ENCODE measurements at regions not wholly inside any gene's neighbourhood (a gene's known extent, or its start where the extent isn't known, plus 50 kb on each side); places are given as distances from the start of the nearest gene placed in this dataset.
"Not testable (repeated sequence)": the region's sequence is repeated elsewhere in the genome, so short reads cannot be mapped to it uniquely, and the experiment has no call there.

DNA sequence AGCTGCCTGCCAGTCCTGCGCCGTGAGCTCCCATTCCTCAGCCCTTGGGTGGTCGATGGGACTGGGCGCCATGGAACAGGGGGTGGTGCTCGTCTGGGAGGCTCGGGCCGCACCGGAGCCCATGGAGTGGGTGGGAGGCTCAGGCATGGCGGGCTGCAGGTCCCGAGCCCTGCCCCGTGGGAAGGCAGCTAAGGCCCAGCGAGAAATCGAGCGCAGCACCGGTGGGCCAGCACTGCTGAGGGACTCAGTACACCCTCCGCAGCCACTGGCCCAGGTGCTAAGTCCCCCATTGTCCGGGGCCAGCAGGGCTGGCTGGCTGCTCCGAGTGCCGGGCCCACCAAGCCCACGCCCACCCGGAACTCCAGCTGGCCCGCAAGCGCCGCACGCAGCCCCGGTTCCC, 501.0 kb upstream of the BRINP1 start:
- H3K36me3 ChIP-seq (ENCODE audit: insufficient read depth, low read length); H3K36me3 Mint-ChIP-seq; H3K4me1 ChIP-seq (ENCODE audit: insufficient read depth, low read length); H3K27ac ChIP-seq (ENCODE audit: low read depth, low read length); DNase-seq; intact Hi-C loops (cut with micrococcal nuclease); H3K27ac Mint-ChIP-seq; H3K27me3 Mint-ChIP-seq; H3K9me3 ChIP-seq (ENCODE audit: control insufficient read depth in 1 of 2, low read length in 2 of 2); POLR2A ChIA-PET (ENCODE audit: partially characterized antibody); H3K9me3 Mint-ChIP-seq; H3K27me3 ChIP-seq (ENCODE audit: insufficient read depth, low read length); CTCF ChIA-PET (ENCODE audit: partially characterized antibody); H3K4me3 Mint-ChIP-seq; H3K4me3 ChIP-seq (ENCODE audit: low read length in 2 of 2); H3K4me1 Mint-ChIP-seq: not testable (repeated sequence)

- H3K9me3 ChIP-seq (ENCODE audit: control insufficient read depth in 1 of 2, low read length in 2 of 2), result no peaks in the 10 kb centered on the region
- intact Hi-C loops (cut with micrococcal nuclease), result no loop called here
- ChIA-PET POLR2A (ENCODE audit: partially characterized antibody) (no interaction called here), CTCF (ENCODE audit: partially characterized antibody) (no interaction called here)
- no peaks in the 10 kb centered on the region for H3K36me3 ChIP-seq (ENCODE audit: insufficient read depth, low read length)
- H3K4me3 ChIP-seq (ENCODE audit: low read length in 2 of 2), result no peak overlapping the region
- H3K27ac ChIP-seq (ENCODE audit: low read depth, low read length), result no peak overlapping the region
- Mint-ChIP-seq H3K4me3 (no peak overlapping the region), H3K9me3 (peaks cover 0 to 5% (median 1%) of the 10 kb centered on the region in 8 donors), H3K4me1 (no peaks in the 10 kb centered on the region), H3K27ac (no peak overlapping the region), H3K27me3 (no peaks in the 10 kb centered on the region), H3K36me3 (no peaks in the 10 kb centered on the region)
- H3K27me3 ChIP-seq (ENCODE audit: insufficient read depth, low read length), result no peaks in the 10 kb centered on the region
- no peak for DNase-seq
- H3K4me1 ChIP-seq (ENCODE audit: insufficient read depth, low read length), result no peaks in the 10 kb centered on the region
Observed at GRCh38 chr9:119868694-119869093, 499.5 kb upstream of the BRINP1 start.

- Histone ChIP-seq H3K4me3 (ENCODE audit: low read length in 2 of 2) (no peak overlapping the region), H3K9me3 (ENCODE audit: control insufficient read depth in 1 of 2, low read length in 2 of 2) (no peaks in the 10 kb centered on the region), H3K27me3 (ENCODE audit: insufficient read depth, low read length) (no peaks in the 10 kb centered on the region), H3K4me1 (ENCODE audit: insufficient read depth, low read length) (no peaks in the 10 kb centered on the region), H3K27ac (ENCODE audit: low read depth, low read length) (no peak overlapping the region), H3K36me3 (ENCODE audit: insufficient read depth, low read length) (no peaks in the 10 kb centered on the region)
- CTCF ChIA-PET (ENCODE audit: partially characterized antibody), result no interaction called here
- POLR2A ChIA-PET (ENCODE audit: partially characterized antibody), result no interaction called here
- no peak for DNase-seq
- intact Hi-C loops (cut with micrococcal nuclease), result no loop called here
- Mint-ChIP-seq H3K4me3 (no peak overlapping the region), H3K36me3 (no peaks in the 10 kb centered on the region), H3K4me1 (no peaks in the 10 kb centered on the region), H3K27ac (no peak overlapping the region), H3K27me3 (peaks cover 0 to 2% of the 10 kb centered on the region in 2 donors), H3K9me3 (peaks cover 0 to 11% (median 4%) of the 10 kb centered on the region in 8 donors)
Observed at GRCh38 chr9:119861842-119862241, 492.6 kb upstream of the BRINP1 start.

DNA sequence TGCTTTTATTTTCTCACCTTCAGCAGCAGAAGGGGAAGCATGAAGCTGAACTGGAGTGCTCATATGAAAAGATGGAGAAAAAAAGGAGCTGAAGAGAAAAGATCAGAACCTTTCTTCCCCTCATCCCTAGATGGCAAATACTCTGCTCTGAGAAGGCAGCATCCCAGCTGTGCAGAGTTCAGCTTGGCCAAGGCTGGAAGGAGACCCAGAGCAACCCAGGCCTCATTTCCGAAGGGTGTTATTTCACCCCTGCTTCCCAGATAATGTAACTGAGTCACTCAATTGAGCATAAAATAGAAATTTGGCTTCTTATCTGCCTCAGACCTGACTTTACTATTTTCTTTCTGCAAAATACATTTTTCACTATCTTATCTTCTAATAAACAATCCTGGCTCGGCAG, 489.9 kb upstream of the BRINP1 start:
- intact Hi-C loops (cut with micrococcal nuclease), result no loop called here
- ChIA-PET POLR2A (ENCODE audit: partially characterized antibody) (no interaction called here), CTCF (ENCODE audit: partially characterized antibody) (no interaction called here)
- Histone ChIP-seq H3K27me3 (ENCODE audit: insufficient read depth, low read length) (no peaks in the 10 kb centered on the region), H3K4me1 (ENCODE audit: insufficient read depth, low read length) (no peaks in the 10 kb centered on the region), H3K36me3 (ENCODE audit: insufficient read depth, low read length) (no peaks in the 10 kb centered on the region), H3K9me3 (ENCODE audit: control insufficient read depth in 1 of 2, low read length in 2 of 2) (no peaks in the 10 kb centered on the region), H3K4me3 (ENCODE audit: low read length in 2 of 2) (no peak overlapping the region), H3K27ac (ENCODE audit: low read depth, low read length) (no peak overlapping the region)
- DNase-seq, result no peak
- H3K36me3 Mint-ChIP-seq, result no peaks in the 10 kb centered on the region
- peaks cover 0 to 4% of the 10 kb centered on the region in 2 donors for H3K27me3 Mint-ChIP-seq
- no peak overlapping the region for H3K27ac Mint-ChIP-seq
- peaks cover 0 to 11% (median 4%) of the 10 kb centered on the region in 8 donors for H3K9me3 Mint-ChIP-seq
- H3K4me3 Mint-ChIP-seq, result no peak overlapping the region
- no peaks in the 10 kb centered on the region for H3K4me1 Mint-ChIP-seq

DNA sequence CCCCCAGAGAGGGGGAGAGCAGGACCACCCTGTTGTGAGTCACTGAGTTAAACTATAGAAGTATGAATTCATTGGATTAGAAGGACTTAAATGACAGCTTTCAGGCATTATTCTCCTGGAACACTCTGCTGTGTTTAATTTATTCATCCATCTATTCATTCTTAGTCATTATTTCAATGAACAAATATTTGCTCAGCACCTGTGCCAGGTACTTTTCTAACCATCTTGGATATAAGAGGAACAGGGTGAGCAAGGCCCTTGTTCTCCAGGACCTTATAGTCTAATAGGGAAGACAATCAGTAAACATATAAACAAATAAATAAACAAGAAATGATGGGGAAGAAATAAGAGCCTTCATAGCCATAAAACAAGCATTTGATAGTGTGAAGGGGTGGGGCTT, 483.9 kb upstream of the BRINP1 start:
- POLR2A ChIA-PET (ENCODE audit: partially characterized antibody), result no interaction called here
- no peak overlapping the region for H3K27ac ChIP-seq (ENCODE audit: low read depth, low read length)
- H3K4me1 ChIP-seq (ENCODE audit: insufficient read depth, low read length), result no peaks in the 10 kb centered on the region
- no peak overlapping the region for H3K4me3 ChIP-seq (ENCODE audit: low read length in 2 of 2)
- H3K9me3 ChIP-seq (ENCODE audit: control insufficient read depth in 1 of 2, low read length in 2 of 2), result no peaks in the 10 kb centered on the region
- CTCF ChIA-PET (ENCODE audit: partially characterized antibody), result no interaction called here
- Mint-ChIP-seq H3K27me3 (peaks cover 2% of the 10 kb centered on the region in 2 donors), H3K36me3 (no peaks in the 10 kb centered on the region), H3K4me1 (no peaks in the 10 kb centered on the region), H3K4me3 (no peak overlapping the region), H3K27ac (no peak overlapping the region), H3K9me3 (peaks cover 0 to 7% (median under 1%) of the 10 kb centered on the region in 8 donors)
- no peaks in the 10 kb centered on the region for H3K27me3 ChIP-seq (ENCODE audit: insufficient read depth, low read length)
- intact Hi-C loops (cut with micrococcal nuclease), result no loop called here
- no peak for DNase-seq
- no peaks in the 10 kb centered on the region for H3K36me3 ChIP-seq (ENCODE audit: insufficient read depth, low read length)

- H3K36me3 ChIP-seq (ENCODE audit: insufficient read depth, low read length), result no peaks in the 10 kb centered on the region
- DNase-seq, result no peak
- H3K4me3 ChIP-seq (ENCODE audit: low read length in 2 of 2), result no peak overlapping the region
- H3K9me3 ChIP-seq (ENCODE audit: control insufficient read depth in 1 of 2, low read length in 2 of 2), result no peaks in the 10 kb centered on the region
- ChIA-PET CTCF (ENCODE audit: partially characterized antibody) (no interaction called here), POLR2A (ENCODE audit: partially characterized antibody) (no interaction called here)
- Mint-ChIP-seq H3K36me3 (no peaks in the 10 kb centered on the region), H3K27me3 (peaks cover 2% of the 10 kb centered on the region in 2 donors), H3K27ac (no peak overlapping the region), H3K9me3 (peaks cover 0 to 7% (median 2%) of the 10 kb centered on the region in 8 donors), H3K4me3 (no peak overlapping the region), H3K4me1 (no peaks in the 10 kb centered on the region)
- intact Hi-C loops (cut with micrococcal nuclease), result no loop called here
- no peak overlapping the region for H3K27ac ChIP-seq (ENCODE audit: low read depth, low read length)
- H3K4me1 ChIP-seq (ENCODE audit: insufficient read depth, low read length), result no peaks in the 10 kb centered on the region
- H3K27me3 ChIP-seq (ENCODE audit: insufficient read depth, low read length), result no peaks in the 10 kb centered on the region
Observed at GRCh38 chr9:119852390-119852789, 483.2 kb upstream of the BRINP1 start.

DNA sequence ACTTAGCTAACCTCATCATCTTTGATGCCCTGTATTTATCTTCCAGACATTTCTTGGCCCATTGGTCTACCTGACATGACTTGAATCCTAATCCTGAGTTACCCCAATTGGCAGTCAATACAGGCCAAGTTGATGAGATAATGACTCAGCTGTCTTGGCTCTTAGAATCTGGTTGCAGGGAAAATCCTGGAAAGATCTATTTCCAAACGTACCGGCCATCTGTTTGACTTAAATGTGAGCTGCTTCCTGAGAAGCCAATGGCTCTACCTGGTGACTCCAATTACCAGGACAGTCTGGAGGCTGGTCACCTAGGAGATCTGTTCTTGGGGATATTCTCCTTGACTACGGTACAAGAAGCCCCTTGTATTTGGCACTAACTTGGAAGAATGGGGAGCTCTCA, 475.2 kb upstream of the BRINP1 start:
- H3K27ac ChIP-seq (ENCODE audit: low read depth, low read length), result no peak overlapping the region
- H3K9me3 Mint-ChIP-seq, result peaks cover 0 to 8% (median 0%) of the 10 kb centered on the region in 8 donors
- no peaks in the 10 kb centered on the region for H3K4me1 Mint-ChIP-seq
- intact Hi-C loops (cut with micrococcal nuclease), result no loop called here
- no peaks in the 10 kb centered on the region for H3K9me3 ChIP-seq (ENCODE audit: control insufficient read depth in 1 of 2, low read length in 2 of 2)
- no peaks in the 10 kb centered on the region for H3K27me3 ChIP-seq (ENCODE audit: insufficient read depth, low read length)
- H3K27me3 Mint-ChIP-seq, result peaks cover 0 to 2% of the 10 kb centered on the region in 2 donors
- H3K36me3 ChIP-seq (ENCODE audit: insufficient read depth, low read length), result no peaks in the 10 kb centered on the region
- H3K36me3 Mint-ChIP-seq, result no peaks in the 10 kb centered on the region
- no peak overlapping the region for H3K4me3 ChIP-seq (ENCODE audit: low read length in 2 of 2)
- POLR2A ChIA-PET (ENCODE audit: partially characterized antibody), result no interaction called here
- no peak for DNase-seq
- no peaks in the 10 kb centered on the region for H3K4me1 ChIP-seq (ENCODE audit: insufficient read depth, low read length)
- no peak overlapping the region for H3K27ac Mint-ChIP-seq
- CTCF ChIA-PET (ENCODE audit: partially characterized antibody), result no interaction called here
- H3K4me3 Mint-ChIP-seq, result no peak overlapping the region

- no peaks in the 10 kb centered on the region for H3K36me3 Mint-ChIP-seq
- no peak overlapping the region for H3K4me3 Mint-ChIP-seq
- POLR2A ChIA-PET (ENCODE audit: partially characterized antibody), result no interaction called here
- DNase-seq, result no peak
- peaks cover 0 to 4% (median 2%) of the 10 kb centered on the region in 8 donors for H3K9me3 Mint-ChIP-seq
- Histone ChIP-seq H3K36me3 (ENCODE audit: insufficient read depth, low read length) (no peaks in the 10 kb centered on the region), H3K4me3 (ENCODE audit: low read length in 2 of 2) (no peak overlapping the region), H3K9me3 (ENCODE audit: control insufficient read depth in 1 of 2, low read length in 2 of 2) (no peaks in the 10 kb centered on the region), H3K27me3 (ENCODE audit: insufficient read depth, low read length) (no peaks in the 10 kb centered on the region), H3K4me1 (ENCODE audit: insufficient read depth, low read length) (no peaks in the 10 kb centered on the region), H3K27ac (ENCODE audit: low read depth, low read length) (no peak overlapping the region)
- intact Hi-C loops (cut with micrococcal nuclease), result no loop called here
- CTCF ChIA-PET (ENCODE audit: partially characterized antibody), result no interaction called here
- no peak overlapping the region for H3K27ac Mint-ChIP-seq
- H3K27me3 Mint-ChIP-seq, result peaks cover 0 to 2% of the 10 kb centered on the region in 2 donors
- H3K4me1 Mint-ChIP-seq, result no peaks in the 10 kb centered on the region
Observed at GRCh38 chr9:119841016-119841415, 471.8 kb upstream of the BRINP1 start.
